ENCODE measurements at regions not wholly inside any gene's neighbourhood (a gene's known extent, or its start where the extent isn't known, plus 50 kb on each side); places are given as distances from the start of the nearest gene placed in this dataset.

DNA sequence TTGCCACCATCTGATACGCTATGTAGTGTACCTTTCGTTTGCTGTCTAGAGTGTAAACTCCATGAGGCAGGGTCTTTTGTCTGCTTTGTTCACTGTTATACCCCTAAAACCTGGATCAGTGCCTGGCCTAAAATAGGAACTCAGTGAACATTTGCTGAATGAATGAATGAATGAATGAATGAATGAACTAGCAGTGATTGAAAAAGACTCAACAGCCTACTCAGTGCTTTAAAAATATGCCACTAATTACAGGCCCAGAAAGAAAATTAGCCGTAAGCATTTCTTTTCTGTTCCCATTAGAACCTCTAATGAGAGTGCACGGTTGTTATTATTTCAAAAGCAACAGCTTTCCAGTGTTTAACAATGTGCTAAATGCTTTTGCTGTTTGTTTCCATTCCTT, 69.3 kb upstream of the SYT6 start:
- TF ChIP-seq, protein P1, sequence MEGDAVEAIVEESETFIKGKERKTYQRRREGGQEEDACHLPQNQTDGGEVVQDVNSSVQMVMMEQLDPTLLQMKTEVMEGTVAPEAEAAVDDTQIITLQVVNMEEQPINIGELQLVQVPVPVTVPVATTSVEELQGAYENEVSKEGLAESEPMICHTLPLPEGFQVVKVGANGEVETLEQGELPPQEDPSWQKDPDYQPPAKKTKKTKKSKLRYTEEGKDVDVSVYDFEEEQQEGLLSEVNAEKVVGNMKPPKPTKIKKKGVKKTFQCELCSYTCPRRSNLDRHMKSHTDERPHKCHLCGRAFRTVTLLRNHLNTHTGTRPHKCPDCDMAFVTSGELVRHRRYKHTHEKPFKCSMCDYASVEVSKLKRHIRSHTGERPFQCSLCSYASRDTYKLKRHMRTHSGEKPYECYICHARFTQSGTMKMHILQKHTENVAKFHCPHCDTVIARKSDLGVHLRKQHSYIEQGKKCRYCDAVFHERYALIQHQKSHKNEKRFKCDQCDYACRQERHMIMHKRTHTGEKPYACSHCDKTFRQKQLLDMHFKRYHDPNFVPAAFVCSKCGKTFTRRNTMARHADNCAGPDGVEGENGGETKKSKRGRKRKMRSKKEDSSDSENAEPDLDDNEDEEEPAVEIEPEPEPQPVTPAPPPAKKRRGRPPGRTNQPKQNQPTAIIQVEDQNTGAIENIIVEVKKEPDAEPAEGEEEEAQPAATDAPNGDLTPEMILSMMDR (IDR thresholded peaks at IDR 0.05; ENCODE audit: low read depth, low read length) = no peak
- no peak for DNase-seq (ENCODE audit: extremely low read depth, low read depth)

DNA sequence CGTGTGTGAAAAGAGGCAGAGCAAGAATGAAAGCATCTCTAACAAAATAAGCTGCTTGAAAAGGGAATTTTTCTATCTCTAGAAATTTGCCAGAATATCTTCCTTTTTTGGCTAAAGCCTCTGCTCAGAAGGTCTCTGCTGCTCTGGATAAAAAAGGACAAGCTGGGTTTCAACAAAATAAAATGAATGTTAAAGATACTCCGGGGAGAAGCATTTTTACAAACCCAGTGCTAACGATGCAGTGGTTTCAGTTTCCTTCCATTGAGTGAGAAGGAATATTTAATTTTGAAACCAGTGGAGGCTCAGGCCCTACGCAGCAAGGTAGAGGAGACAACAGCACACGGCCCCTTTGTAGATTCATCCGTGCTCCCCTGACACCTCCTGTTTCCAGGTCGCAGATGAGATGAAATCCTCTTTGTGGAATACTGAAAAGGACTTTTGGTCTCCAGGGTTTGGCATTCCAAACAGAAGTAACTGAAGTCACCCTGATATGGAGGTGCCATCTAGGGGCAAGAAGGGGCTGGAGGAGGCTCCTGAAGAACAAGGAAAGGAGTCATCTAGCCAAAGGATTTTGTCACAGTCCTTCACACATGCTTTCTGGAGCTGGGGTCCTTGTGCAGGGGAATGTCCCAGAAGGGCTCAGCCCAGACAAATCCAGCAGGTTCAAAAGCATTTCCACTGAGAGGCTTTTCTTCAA, 65.7 kb upstream of the SYT6 start:
- TF ChIP-seq, protein P1 (IDR thresholded peaks at IDR 0.05; ENCODE audit: low read depth, low read length) = peak; percentile 48
- DNase-seq (ENCODE audit: extremely low read depth, low read depth) = peak; percentile 3

DNA sequence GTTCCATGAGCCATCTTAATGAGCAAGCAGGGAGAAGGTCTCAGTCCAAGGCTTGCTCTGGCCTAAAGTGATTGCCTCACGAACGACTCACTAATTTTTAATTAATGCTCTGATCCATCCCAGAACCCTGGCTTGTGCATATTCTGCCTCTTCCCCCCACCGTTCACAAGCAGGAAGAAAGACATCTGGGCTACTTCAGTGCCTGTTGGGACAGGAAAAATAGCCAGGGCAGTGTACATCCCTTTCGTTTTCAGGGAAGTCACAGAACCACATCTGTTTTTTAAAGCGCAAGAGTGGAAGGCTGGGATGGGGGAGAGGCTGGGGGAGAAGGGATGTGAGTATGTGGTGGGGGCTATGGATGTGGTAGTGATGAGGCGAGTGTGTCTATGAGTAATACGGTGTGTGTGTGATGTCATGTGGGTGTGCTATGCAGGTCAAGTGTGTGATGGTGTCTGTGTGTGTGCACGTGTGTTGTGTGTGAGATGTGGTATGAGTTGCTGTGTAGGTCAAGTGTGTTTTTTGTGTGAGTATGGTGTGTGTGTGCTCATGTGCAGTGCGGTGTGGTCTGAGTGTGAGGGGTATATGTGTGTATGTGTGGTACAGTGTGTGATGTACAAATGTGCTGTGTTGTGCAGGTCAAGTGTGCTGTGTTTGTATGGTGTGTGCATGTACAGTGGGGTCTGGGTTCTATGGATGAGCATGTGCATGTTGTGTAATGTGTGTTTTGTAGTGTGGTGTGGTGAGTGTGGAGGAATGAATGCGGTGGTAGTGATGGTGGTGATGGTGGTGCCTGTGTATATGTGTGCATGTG, 64.9 kb upstream of the SYT6 start:
- no peak for DNase-seq (ENCODE audit: extremely low read depth, low read depth)
- TF ChIP-seq, protein P1 (IDR thresholded peaks at IDR 0.05; ENCODE audit: low read depth, low read length) = no peak

DNA sequence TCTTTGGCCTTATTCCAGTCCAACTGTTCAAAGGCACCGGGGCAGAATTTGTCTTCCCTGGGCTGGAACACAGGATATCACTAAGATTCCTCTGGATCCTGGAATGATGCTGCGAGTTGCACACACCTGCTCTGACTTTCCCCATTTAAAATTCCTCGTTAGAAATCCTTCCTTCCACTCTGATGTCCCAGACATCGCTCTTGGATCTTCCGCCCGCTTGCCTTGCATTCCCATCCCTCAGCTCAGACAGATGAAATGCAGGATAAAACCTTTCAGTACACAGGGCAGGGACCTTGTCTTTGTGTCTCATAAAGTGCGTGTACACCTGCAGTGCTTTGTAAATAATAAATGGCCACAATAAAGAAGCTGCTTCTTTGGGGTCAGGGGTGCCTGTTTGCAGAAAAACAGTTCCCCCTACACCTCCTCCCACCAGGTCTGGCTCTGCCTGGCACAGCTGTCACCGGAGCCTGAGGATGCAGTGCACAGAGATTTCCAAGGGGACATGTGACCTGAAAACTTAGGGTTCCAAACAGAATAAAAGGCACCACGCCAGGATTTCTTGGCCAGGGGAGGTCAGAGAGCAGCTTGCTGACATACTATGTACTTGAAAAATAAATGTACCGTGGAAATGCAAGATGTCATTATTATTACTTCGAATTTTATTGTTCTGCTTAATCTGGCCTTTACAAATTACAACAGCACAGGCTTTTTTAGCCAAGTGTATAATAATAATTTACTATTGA, 62.9 kb upstream of the SYT6 start:
- DNase-seq (ENCODE audit: extremely low read depth, low read depth) = no peak
- TF ChIP-seq, protein P1 (IDR thresholded peaks at IDR 0.05; ENCODE audit: low read depth, low read length) = no peak

DNA sequence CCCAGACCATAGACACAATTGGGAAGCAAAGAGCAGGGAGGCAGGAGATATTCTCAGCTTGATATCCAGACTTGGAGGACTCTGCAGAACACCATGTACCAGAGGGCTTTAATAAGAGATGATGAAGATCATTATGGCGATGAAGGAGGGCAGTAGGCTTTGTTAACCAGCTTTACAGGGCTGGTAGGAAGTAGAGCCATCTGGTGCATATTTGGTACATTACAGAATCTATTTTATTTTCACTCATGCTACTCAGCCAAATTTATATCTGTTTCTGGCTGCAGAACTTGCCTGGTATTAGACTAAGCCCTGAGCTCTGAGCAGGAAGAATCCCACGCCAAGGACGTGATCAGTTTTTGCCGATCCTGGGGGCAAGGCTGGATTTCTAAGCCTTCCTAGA, 61.8 kb upstream of the SYT6 start:
- DNase-seq (ENCODE audit: extremely low read depth, low read depth) = no peak
- TF ChIP-seq, protein P1 (IDR thresholded peaks at IDR 0.05; ENCODE audit: low read depth, low read length) = no peak; the same call in 1 of the 2 replicates

DNA sequence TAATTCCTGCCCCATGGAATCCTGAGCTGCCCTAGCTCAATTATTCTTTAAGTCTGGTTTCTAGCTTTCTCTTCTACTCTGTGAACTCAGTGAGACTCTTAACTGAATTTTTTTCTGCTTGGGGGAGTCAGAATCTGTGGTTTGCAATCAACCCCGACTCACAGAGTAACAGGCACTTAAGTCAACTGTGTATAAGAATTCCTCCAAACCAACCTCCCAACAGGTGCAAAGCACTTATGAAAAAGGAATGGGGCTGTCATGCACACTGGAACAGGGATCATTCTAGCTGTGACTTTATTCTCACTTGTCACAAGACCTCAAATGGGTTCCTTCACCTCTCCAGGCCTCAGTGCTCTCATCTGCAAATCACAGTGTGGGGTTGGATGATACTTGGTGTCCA, 60.3 kb upstream of the SYT6 start:
- TF ChIP-seq, protein P1 (IDR thresholded peaks at IDR 0.05; ENCODE audit: low read depth, low read length) = no peak
- DNase-seq (ENCODE audit: extremely low read depth, low read depth) = no peak
